ENCODE measurements at regions not wholly inside any gene's neighbourhood (a gene's known extent, or its start where the extent isn't known, plus 50 kb on each side); places are given as distances from the start of the nearest gene placed in this dataset.

- no peaks in the 10 kb centered on the region for H3K4me1 Mint-ChIP-seq
- H3K4me3 Mint-ChIP-seq: no peak overlapping the region
- peaks cover 12% of the 10 kb centered on the region for H3K9me3 Mint-ChIP-seq
- no peak for ATAC-seq (replicated peaks; ENCODE audit: extremely low read depth, poor library complexity, severe bottlenecking)
- no peak for DNase-seq (ENCODE audit: low spot score in 2 of 2)
- H3K27ac Mint-ChIP-seq (ENCODE audit: low read depth): no peak overlapping the region
- no peaks in the 10 kb centered on the region for H3K27me3 Mint-ChIP-seq
- H3K36me3 Mint-ChIP-seq (ENCODE audit: insufficient read depth): no peaks in the 10 kb centered on the region
Observed at GRCh38 chr10:36042135-36042534, 400.0 kb upstream of the FZD8 start.

- H3K4me3 Mint-ChIP-seq: no peak overlapping the region
- no peak for ATAC-seq (replicated peaks; ENCODE audit: extremely low read depth, poor library complexity, severe bottlenecking)
- DNase-seq (ENCODE audit: low spot score in 2 of 2): no peak
- no peaks in the 10 kb centered on the region for H3K27me3 Mint-ChIP-seq
- no peaks in the 10 kb centered on the region for H3K36me3 Mint-ChIP-seq (ENCODE audit: insufficient read depth)
- no peaks in the 10 kb centered on the region for H3K4me1 Mint-ChIP-seq
- no peak overlapping the region for H3K27ac Mint-ChIP-seq (ENCODE audit: low read depth)
- peaks cover 18% of the 10 kb centered on the region for H3K9me3 Mint-ChIP-seq
Observed at GRCh38 chr10:36038316-36038955, 396.3 kb upstream of the FZD8 start.

- H3K27me3 Mint-ChIP-seq: no peaks in the 10 kb centered on the region
- no peaks in the 10 kb centered on the region for H3K4me1 Mint-ChIP-seq
- ATAC-seq (replicated peaks; ENCODE audit: extremely low read depth, poor library complexity, severe bottlenecking) (no peak), DNase-seq (ENCODE audit: low spot score in 2 of 2) (no peak)
- H3K36me3 Mint-ChIP-seq (ENCODE audit: insufficient read depth): no peaks in the 10 kb centered on the region
- H3K9me3 Mint-ChIP-seq: peaks cover 18% of the 10 kb centered on the region
- no peak overlapping the region for H3K4me3 Mint-ChIP-seq
- H3K27ac Mint-ChIP-seq (ENCODE audit: low read depth): no peak overlapping the region
Observed at GRCh38 chr10:36036137-36036536, 394.0 kb upstream of the FZD8 start.

- H3K4me3 Mint-ChIP-seq: no peak overlapping the region
- ATAC-seq (replicated peaks; ENCODE audit: extremely low read depth, poor library complexity, severe bottlenecking): no peak
Observed at GRCh38 chr10:36033808-36034207, 391.7 kb upstream of the FZD8 start.

GRCh38 chr10:36030516-36030915 lies 388.4 kb upstream of the FZD8 start:
- H3K36me3 Mint-ChIP-seq (ENCODE audit: insufficient read depth): no peaks in the 10 kb centered on the region
- H3K4me1 Mint-ChIP-seq: no peaks in the 10 kb centered on the region
- no peak overlapping the region for H3K27ac Mint-ChIP-seq (ENCODE audit: low read depth)
- ATAC-seq (replicated peaks; ENCODE audit: extremely low read depth, poor library complexity, severe bottlenecking) (no peak), DNase-seq (ENCODE audit: low spot score in 2 of 2) (no peak)
- H3K4me3 Mint-ChIP-seq: no peak overlapping the region
- H3K9me3 Mint-ChIP-seq: peaks cover 22% of the 10 kb centered on the region
- no peaks in the 10 kb centered on the region for H3K27me3 Mint-ChIP-seq

More at GRCh38 chr10:36033808-36034207, 391.7 kb upstream of the FZD8 start:
- no peak for DNase-seq (ENCODE audit: low spot score in 2 of 2)
- Mint-ChIP-seq H3K36me3 (ENCODE audit: insufficient read depth) (no peaks in the 10 kb centered on the region), H3K9me3 (peaks cover 11% of the 10 kb centered on the region), H3K4me1 (no peaks in the 10 kb centered on the region), H3K27ac (ENCODE audit: low read depth) (no peak overlapping the region), H3K27me3 (no peaks in the 10 kb centered on the region)

- H3K27me3 Mint-ChIP-seq: no peaks in the 10 kb centered on the region
- H3K9me3 Mint-ChIP-seq: peaks cover 22% of the 10 kb centered on the region
- no peak for DNase-seq (ENCODE audit: low spot score in 2 of 2)
- H3K4me3 Mint-ChIP-seq: no peak overlapping the region
- H3K27ac Mint-ChIP-seq (ENCODE audit: low read depth): no peak overlapping the region
- H3K36me3 Mint-ChIP-seq (ENCODE audit: insufficient read depth): no peaks in the 10 kb centered on the region
- ATAC-seq (replicated peaks; ENCODE audit: extremely low read depth, poor library complexity, severe bottlenecking): no peak
- no peaks in the 10 kb centered on the region for H3K4me1 Mint-ChIP-seq
Observed at GRCh38 chr10:36026656-36027390, 384.7 kb upstream of the FZD8 start.

- Mint-ChIP-seq H3K4me1 (no peaks in the 10 kb centered on the region), H3K4me3 (no peak overlapping the region), H3K27ac (ENCODE audit: low read depth) (no peak overlapping the region), H3K9me3 (peaks cover 22% of the 10 kb centered on the region), H3K36me3 (ENCODE audit: insufficient read depth) (no peaks in the 10 kb centered on the region), H3K27me3 (no peaks in the 10 kb centered on the region)
- ATAC-seq (replicated peaks; ENCODE audit: extremely low read depth, poor library complexity, severe bottlenecking) (no peak), DNase-seq (ENCODE audit: low spot score in 2 of 2) (no peak)
Observed at GRCh38 chr10:36026081-36026480, 384.0 kb upstream of the FZD8 start.

GRCh38 chr10:36023939-36024338 lies 381.8 kb upstream of the FZD8 start:
- peaks cover 31% of the 10 kb centered on the region for H3K9me3 Mint-ChIP-seq
- H3K36me3 Mint-ChIP-seq (ENCODE audit: insufficient read depth): no peaks in the 10 kb centered on the region
- H3K27me3 Mint-ChIP-seq: no peaks in the 10 kb centered on the region
- no peak overlapping the region for H3K4me3 Mint-ChIP-seq
- ATAC-seq (replicated peaks; ENCODE audit: extremely low read depth, poor library complexity, severe bottlenecking) (no peak), DNase-seq (ENCODE audit: low spot score in 2 of 2) (no peak)
- no peak overlapping the region for H3K27ac Mint-ChIP-seq (ENCODE audit: low read depth)
- H3K4me1 Mint-ChIP-seq: no peaks in the 10 kb centered on the region

- Mint-ChIP-seq H3K27me3 (no peaks in the 10 kb centered on the region), H3K27ac (ENCODE audit: low read depth) (no peak overlapping the region), H3K4me1 (no peaks in the 10 kb centered on the region), H3K4me3 (no peak overlapping the region), H3K9me3 (peaks cover 23% of the 10 kb centered on the region), H3K36me3 (ENCODE audit: insufficient read depth) (no peaks in the 10 kb centered on the region)
- DNase-seq (ENCODE audit: low spot score in 2 of 2) (no peak), ATAC-seq (replicated peaks; ENCODE audit: extremely low read depth, poor library complexity, severe bottlenecking) (no peak)
Observed at GRCh38 chr10:36021096-36021495, 379.0 kb upstream of the FZD8 start.

- H3K27me3 Mint-ChIP-seq: no peaks in the 10 kb centered on the region
- no peak overlapping the region for H3K27ac Mint-ChIP-seq (ENCODE audit: low read depth)
- no peaks in the 10 kb centered on the region for H3K36me3 Mint-ChIP-seq (ENCODE audit: insufficient read depth)
- DNase-seq (ENCODE audit: low spot score in 2 of 2) (no peak), ATAC-seq (replicated peaks; ENCODE audit: extremely low read depth, poor library complexity, severe bottlenecking) (no peak)
- H3K4me3 Mint-ChIP-seq: no peak overlapping the region
- H3K4me1 Mint-ChIP-seq: no peaks in the 10 kb centered on the region
- peaks cover 28% of the 10 kb centered on the region for H3K9me3 Mint-ChIP-seq
Observed at GRCh38 chr10:36019749-36020148, 377.7 kb upstream of the FZD8 start.

GRCh38 chr10:36018996-36019395 lies 376.9 kb upstream of the FZD8 start:
- no peak for ATAC-seq (replicated peaks; ENCODE audit: extremely low read depth, poor library complexity, severe bottlenecking)
- Mint-ChIP-seq H3K9me3 (peaks cover 29% of the 10 kb centered on the region), H3K4me3 (no peak overlapping the region), H3K27me3 (no peaks in the 10 kb centered on the region), H3K36me3 (ENCODE audit: insufficient read depth) (no peaks in the 10 kb centered on the region), H3K4me1 (no peaks in the 10 kb centered on the region), H3K27ac (ENCODE audit: low read depth) (no peak overlapping the region)
- no peak for DNase-seq (ENCODE audit: low spot score in 2 of 2)

GRCh38 chr10:36017137-36017536 lies 375.0 kb upstream of the FZD8 start:
- Mint-ChIP-seq H3K9me3 (peaks cover 27% of the 10 kb centered on the region), H3K27me3 (no peaks in the 10 kb centered on the region), H3K4me3 (no peak overlapping the region), H3K27ac (ENCODE audit: low read depth) (no peak overlapping the region), H3K4me1 (no peaks in the 10 kb centered on the region), H3K36me3 (ENCODE audit: insufficient read depth) (no peaks in the 10 kb centered on the region)
- no peak for DNase-seq (ENCODE audit: low spot score in 2 of 2)
- ATAC-seq (replicated peaks; ENCODE audit: extremely low read depth, poor library complexity, severe bottlenecking): no peak

- no peaks in the 10 kb centered on the region for H3K4me1 Mint-ChIP-seq
- no peak for ATAC-seq (replicated peaks; ENCODE audit: extremely low read depth, poor library complexity, severe bottlenecking)
Observed at GRCh38 chr10:36007369-36007768, 365.3 kb upstream of the FZD8 start.

More at GRCh38 chr10:36007369-36007768, 365.3 kb upstream of the FZD8 start:
- no peaks in the 10 kb centered on the region for H3K27me3 Mint-ChIP-seq
- H3K36me3 Mint-ChIP-seq (ENCODE audit: insufficient read depth): no peaks in the 10 kb centered on the region
- DNase-seq (ENCODE audit: low spot score in 2 of 2): no peak
- H3K27ac Mint-ChIP-seq (ENCODE audit: low read depth): no peak overlapping the region
- no peak overlapping the region for H3K4me3 Mint-ChIP-seq
- H3K9me3 Mint-ChIP-seq: peaks cover 15% of the 10 kb centered on the region
